ENCODE measurements at regions not wholly inside any gene's neighbourhood (a gene's known extent, or its start where the extent isn't known, plus 50 kb on each side); places are given as distances from the start of the nearest gene placed in this dataset.

- Histone ChIP-seq H3K4me1 (ENCODE audit: control insufficient read depth in 4 of 4, insufficient read depth in 4 of 4, low read length in 3 of 4) (no peaks in the 10 kb centered on the region), H3K4me3 (ENCODE audit: low read depth in 1 of 3, low read length in 3 of 3) (no peak overlapping the region), H3K36me3 (ENCODE audit: control insufficient read depth in 4 of 4, insufficient read depth in 3 of 4, low read depth in 1 of 4, low read length in 3 of 4) (no peaks in the 10 kb centered on the region), H3K9ac (ENCODE audit: low read depth in 1 of 2, low read length in 2 of 2) (no peak overlapping the region), H3K9me3 (ENCODE audit: control insufficient read depth in 4 of 4, low read length in 3 of 4) (peaks cover 0 to 2% (median under 1%) of the 10 kb centered on the region in 4 donors), H3K27ac (ENCODE audit: low read depth in 1 of 2, low read length in 2 of 2) (no peak overlapping the region), H3K27me3 (ENCODE audit: control insufficient read depth in 4 of 4, insufficient read depth in 4 of 4, low read length in 3 of 4) (peaks cover 0 to 6% (median 0%) of the 10 kb centered on the region in 4 donors)
- 84% methylated on average over 3 of the region's 3 CpGs for WGBS
- DNase-seq (ENCODE audit: low spot score): no peak
- TF ChIP-seq REST (IDR thresholded peaks at IDR 0.05): no peak
Observed at GRCh38 chr18:32582455-32582854, 111.8 kb upstream of the GAREM1 start.

- Histone ChIP-seq H3K4me1 (ENCODE audit: control insufficient read depth in 4 of 4, insufficient read depth in 4 of 4, low read length in 3 of 4) (no peaks in the 10 kb centered on the region), H3K36me3 (ENCODE audit: control insufficient read depth in 4 of 4, insufficient read depth in 3 of 4, low read depth in 1 of 4, low read length in 3 of 4) (no peaks in the 10 kb centered on the region), H3K27ac (ENCODE audit: low read depth in 1 of 2, low read length in 2 of 2) (no peak overlapping the region), H3K9me3 (ENCODE audit: control insufficient read depth in 4 of 4, low read length in 3 of 4) (peaks cover 0 to 2% (median under 1%) of the 10 kb centered on the region in 4 donors), H3K9ac (ENCODE audit: low read depth in 1 of 2, low read length in 2 of 2) (no peak overlapping the region), H3K27me3 (ENCODE audit: control insufficient read depth in 4 of 4, insufficient read depth in 4 of 4, low read length in 3 of 4) (peaks cover 0 to 7% (median 0%) of the 10 kb centered on the region in 4 donors), H3K4me3 (ENCODE audit: low read depth in 1 of 3, low read length in 3 of 3) (no peak overlapping the region)
- WGBS: 60% methylated on average over 2 of the region's 2 CpGs
- DNase-seq (ENCODE audit: low spot score): no peak
- TF ChIP-seq NR2F2 (IDR thresholded peaks at IDR 0.05) (no peak), SP1 (IDR thresholded peaks at IDR 0.05) (no peak), YY1 (IDR thresholded peaks at IDR 0.05) (no peak), ATF3 (IDR thresholded peaks at IDR 0.05) (no peak), JUND (IDR thresholded peaks at IDR 0.05) (no peak)
Observed at GRCh38 chr18:32577561-32577960, 106.9 kb upstream of the GAREM1 start.

- Histone ChIP-seq H3K27me3 (ENCODE audit: control insufficient read depth in 4 of 4, insufficient read depth in 4 of 4, low read length in 3 of 4) (peaks cover 0 to 7% (median 0%) of the 10 kb centered on the region in 4 donors), H3K9me3 (ENCODE audit: control insufficient read depth in 4 of 4, low read length in 3 of 4) (peaks cover 0 to 2% (median under 1%) of the 10 kb centered on the region in 4 donors), H3K4me1 (ENCODE audit: control insufficient read depth in 4 of 4, insufficient read depth in 4 of 4, low read length in 3 of 4) (no peaks in the 10 kb centered on the region), H3K27ac (ENCODE audit: low read depth in 1 of 2, low read length in 2 of 2) (no peak overlapping the region), H3K9ac (ENCODE audit: low read depth in 1 of 2, low read length in 2 of 2) (no peak overlapping the region), H3K4me3 (ENCODE audit: low read depth in 1 of 3, low read length in 3 of 3) (no peak overlapping the region), H3K36me3 (ENCODE audit: control insufficient read depth in 4 of 4, insufficient read depth in 3 of 4, low read depth in 1 of 4, low read length in 3 of 4) (no peaks in the 10 kb centered on the region)
- no peak for DNase-seq (ENCODE audit: low spot score)
- WGBS: 22% methylated on average over 7 of the region's 7 CpGs
- TF ChIP-seq FOXA1 (IDR thresholded peaks at IDR 0.05): no peak
- TF ChIP-seq RAD21 (IDR thresholded peaks at IDR 0.05): peak; percentile 17 to 24
Observed at GRCh38 chr18:32576296-32576916, 105.7 kb upstream of the GAREM1 start.

GRCh38 chr18:32566960-32567359, 96.3 kb upstream of the GAREM1 start:
- WGBS: 53% methylated on average over 3 of the region's 3 CpGs

More at GRCh38 chr18:32566960-32567359, 96.3 kb upstream of the GAREM1 start:
- Histone ChIP-seq H3K27ac (ENCODE audit: low read depth in 1 of 2, low read length in 2 of 2) (no peak overlapping the region), H3K9ac (ENCODE audit: low read depth in 1 of 2, low read length in 2 of 2) (no peak overlapping the region), H3K9me3 (ENCODE audit: control insufficient read depth in 4 of 4, low read length in 3 of 4) (no peaks in the 10 kb centered on the region), H3K4me3 (ENCODE audit: low read depth in 1 of 3, low read length in 3 of 3) (no peak overlapping the region), H3K4me1 (ENCODE audit: control insufficient read depth in 4 of 4, insufficient read depth in 4 of 4, low read length in 3 of 4) (no peaks in the 10 kb centered on the region), H3K27me3 (ENCODE audit: control insufficient read depth in 4 of 4, insufficient read depth in 4 of 4, low read length in 3 of 4) (no peaks in the 10 kb centered on the region), H3K36me3 (ENCODE audit: control insufficient read depth in 4 of 4, insufficient read depth in 3 of 4, low read depth in 1 of 4, low read length in 3 of 4) (no peaks in the 10 kb centered on the region)
- no peak for DNase-seq (ENCODE audit: low spot score)
- TF ChIP-seq HNF4A (conservative IDR thresholded peaks at IDR 0.05) (no peak), CTCF (IDR thresholded peaks at IDR 0.05; ENCODE audit: low read depth, low read length, missing input control) (no peak), FOXA2 (IDR thresholded peaks at IDR 0.05) (no peak), NR2F2 (IDR thresholded peaks at IDR 0.05) (no peak), ZBTB33 (IDR thresholded peaks at IDR 0.05) (no peak), FOXA1 (IDR thresholded peaks at IDR 0.05) (no peak), TAF1 (conservative IDR thresholded peaks at IDR 0.05) (no peak)

All from liver (tissue), 8 donors.